HL-60 (cell line): ENCODE measurements at regions not wholly inside any gene's neighbourhood (a gene's known extent, or its start where the extent isn't known, plus 50 kb on each side); places are given as distances from the start of the nearest gene placed in this dataset.

Experiments
- GABPA ChIP-seq: IDR thresholded peaks from 2 replicates; pipeline ENCODE4 v1.6.1; 2012; ENCODE audit warnings: low read depth
- POLR2AphosphoS5 ChIP-seq: IDR thresholded peaks from 2 replicates; pipeline ENCODE4 v1.6.1; 2012; ENCODE audit warnings: low read depth
- SPI1 ChIP-seq: IDR thresholded peaks from 2 replicates; pipeline ENCODE4 v1.6.1; 2012; ENCODE audit warnings: low read depth, mild to moderate bottlenecking, borderline replicate concordance
- TF ChIP-seq, protein P1 (sequence below): IDR thresholded peaks from one replicate; pipeline ENCODE4 v1.5.1; 2011; ENCODE audit warnings: low read length, control low read depth, inconsistent platforms; ENCODE audit not compliant: insufficient read depth
- TF ChIP-seq, protein P2 (sequence below): IDR thresholded peaks from 2 replicates; pipeline ENCODE4 v1.6.1; 2012; ENCODE audit warnings: low read depth; ENCODE audit not compliant: insufficient replicate concordance

DNA sequence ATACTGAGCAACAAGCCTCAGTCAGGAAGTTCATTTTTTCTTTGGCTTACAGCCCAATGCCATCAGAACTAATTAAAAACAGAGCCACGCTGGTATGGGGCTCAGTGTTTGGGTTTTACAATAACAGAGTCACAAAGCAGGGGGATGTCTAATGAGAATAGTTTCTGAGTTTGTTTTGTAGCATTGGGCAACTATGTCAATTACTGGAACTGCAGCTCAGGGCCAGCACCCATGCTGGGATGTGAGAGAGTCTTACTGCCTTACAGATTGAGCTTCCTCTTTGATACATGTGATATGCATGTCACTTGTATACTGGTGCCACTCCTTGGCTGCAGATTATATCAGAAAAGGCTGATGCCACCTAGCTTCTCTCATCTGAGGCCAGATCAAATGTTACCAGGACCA is 117.6 kb downstream of the TFAP2B start:
- TF ChIP-seq, protein P1, sequence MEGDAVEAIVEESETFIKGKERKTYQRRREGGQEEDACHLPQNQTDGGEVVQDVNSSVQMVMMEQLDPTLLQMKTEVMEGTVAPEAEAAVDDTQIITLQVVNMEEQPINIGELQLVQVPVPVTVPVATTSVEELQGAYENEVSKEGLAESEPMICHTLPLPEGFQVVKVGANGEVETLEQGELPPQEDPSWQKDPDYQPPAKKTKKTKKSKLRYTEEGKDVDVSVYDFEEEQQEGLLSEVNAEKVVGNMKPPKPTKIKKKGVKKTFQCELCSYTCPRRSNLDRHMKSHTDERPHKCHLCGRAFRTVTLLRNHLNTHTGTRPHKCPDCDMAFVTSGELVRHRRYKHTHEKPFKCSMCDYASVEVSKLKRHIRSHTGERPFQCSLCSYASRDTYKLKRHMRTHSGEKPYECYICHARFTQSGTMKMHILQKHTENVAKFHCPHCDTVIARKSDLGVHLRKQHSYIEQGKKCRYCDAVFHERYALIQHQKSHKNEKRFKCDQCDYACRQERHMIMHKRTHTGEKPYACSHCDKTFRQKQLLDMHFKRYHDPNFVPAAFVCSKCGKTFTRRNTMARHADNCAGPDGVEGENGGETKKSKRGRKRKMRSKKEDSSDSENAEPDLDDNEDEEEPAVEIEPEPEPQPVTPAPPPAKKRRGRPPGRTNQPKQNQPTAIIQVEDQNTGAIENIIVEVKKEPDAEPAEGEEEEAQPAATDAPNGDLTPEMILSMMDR, result no peak
- TF ChIP-seq, protein P2, sequence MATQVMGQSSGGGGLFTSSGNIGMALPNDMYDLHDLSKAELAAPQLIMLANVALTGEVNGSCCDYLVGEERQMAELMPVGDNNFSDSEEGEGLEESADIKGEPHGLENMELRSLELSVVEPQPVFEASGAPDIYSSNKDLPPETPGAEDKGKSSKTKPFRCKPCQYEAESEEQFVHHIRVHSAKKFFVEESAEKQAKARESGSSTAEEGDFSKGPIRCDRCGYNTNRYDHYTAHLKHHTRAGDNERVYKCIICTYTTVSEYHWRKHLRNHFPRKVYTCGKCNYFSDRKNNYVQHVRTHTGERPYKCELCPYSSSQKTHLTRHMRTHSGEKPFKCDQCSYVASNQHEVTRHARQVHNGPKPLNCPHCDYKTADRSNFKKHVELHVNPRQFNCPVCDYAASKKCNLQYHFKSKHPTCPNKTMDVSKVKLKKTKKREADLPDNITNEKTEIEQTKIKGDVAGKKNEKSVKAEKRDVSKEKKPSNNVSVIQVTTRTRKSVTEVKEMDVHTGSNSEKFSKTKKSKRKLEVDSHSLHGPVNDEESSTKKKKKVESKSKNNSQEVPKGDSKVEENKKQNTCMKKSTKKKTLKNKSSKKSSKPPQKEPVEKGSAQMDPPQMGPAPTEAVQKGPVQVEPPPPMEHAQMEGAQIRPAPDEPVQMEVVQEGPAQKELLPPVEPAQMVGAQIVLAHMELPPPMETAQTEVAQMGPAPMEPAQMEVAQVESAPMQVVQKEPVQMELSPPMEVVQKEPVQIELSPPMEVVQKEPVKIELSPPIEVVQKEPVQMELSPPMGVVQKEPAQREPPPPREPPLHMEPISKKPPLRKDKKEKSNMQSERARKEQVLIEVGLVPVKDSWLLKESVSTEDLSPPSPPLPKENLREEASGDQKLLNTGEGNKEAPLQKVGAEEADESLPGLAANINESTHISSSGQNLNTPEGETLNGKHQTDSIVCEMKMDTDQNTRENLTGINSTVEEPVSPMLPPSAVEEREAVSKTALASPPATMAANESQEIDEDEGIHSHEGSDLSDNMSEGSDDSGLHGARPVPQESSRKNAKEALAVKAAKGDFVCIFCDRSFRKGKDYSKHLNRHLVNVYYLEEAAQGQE, result no peak
- no peak for TF ChIP-seq SPI1
- TF ChIP-seq POLR2AphosphoS5, result no peak
- no peak for TF ChIP-seq GABPA
